Tibial artery (tissue), 4 donors: ENCODE measurements at regions not wholly inside any gene's neighbourhood (a gene's known extent, or its start where the extent isn't known, plus 50 kb on each side); places are given as distances from the start of the nearest gene placed in this dataset.

Experiments used
- DNase-seq, 2 donors: peaks; one replicate each; pipeline ENCODE4 v3.0.0-alpha.2; 2019
- H3K27ac ChIP-seq, 2 donors: fragments of 200-600 bp; sonication (generic) in 1 of 2; 1 replicate in 1 of 2; 2 replicates in 1 of 2; pipeline ENCODE4 v1.5.1; 2018 to 2019; ENCODE audit warnings: mild to moderate bottlenecking in 1 of 2
- H3K27me3 ChIP-seq, 2 donors: fragments of 200-600 bp; sonication (generic) in 1 of 2; one replicate each; pipeline versions ENCODE4 v1.5.1 to v1.6.0; 2016 to 2019
- H3K36me3 ChIP-seq, 3 donors: fragments of 200-600 bp; sonication (generic) in 2 of 3; one replicate each; pipeline ENCODE4 v1.5.1; 2016 to 2019; ENCODE audit warnings: mild to moderate bottlenecking in 2 of 3
- H3K4me1 ChIP-seq, 4 donors: fragments of 200-600 bp; sonication (generic) in 2 of 4; 1 replicate in 3 of 4; 2 replicates in 1 of 4; pipeline ENCODE4 v1.5.1; 2016 to 2019
- H3K4me3 ChIP-seq, 2 donors: fragments of 200-600 bp; sonication (generic) in 1 of 2; 1 replicate in 1 of 2; 2 replicates in 1 of 2; pipeline ENCODE4 v1.5.1; 2018 to 2019; ENCODE audit warnings: mild to moderate bottlenecking in 2 of 2
- H3K9me3 ChIP-seq, 3 donors: fragments of 200-600 bp; sonication (generic) in 1 of 3; one replicate each; pipeline ENCODE4 v1.5.1; 2016 to 2019
- CTCF ChIP-seq, 2 experiments: fragments of 200-600 bp in 1 of 2; fragments of 450-650 bp in 1 of 2; IDR thresholded peaks; one replicate each; pipeline ENCODE4 v1.5.1; 2017 to 2019; ENCODE audit warnings: antibody characterized with exemption in 2 of 2, mild to moderate bottlenecking in 1 of 2, moderate library complexity in 1 of 2
- intact Hi-C: fragments of 100-400 bp; cut with DNase I; formaldehyde crosslinking; loops from one replicate; pipeline ENCODE4 v1.15.0; 2023; ENCODE audit warnings: low total_unique reads

DNA sequence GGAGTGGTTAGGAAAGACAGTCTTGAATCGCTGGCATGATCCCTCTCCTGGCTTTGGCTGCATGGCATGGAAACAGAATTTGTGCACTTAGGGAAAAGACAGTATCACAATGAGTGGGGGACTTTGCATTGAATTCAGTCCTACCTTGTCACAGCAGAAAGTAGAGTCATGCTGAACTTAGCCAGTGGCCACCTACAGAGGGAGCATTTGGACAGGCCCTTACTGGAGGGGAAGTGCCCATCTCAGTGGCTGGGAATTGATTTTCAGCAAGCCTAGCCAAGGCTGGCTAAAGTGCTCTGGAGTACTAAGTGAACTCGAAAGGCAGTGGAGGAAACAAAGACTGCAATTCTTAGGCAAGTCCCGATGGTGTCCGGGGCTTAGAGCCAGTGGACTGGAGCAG is 364.3 kb upstream of the TOM1L1 start:
- H3K9me3 ChIP-seq, result no peaks in the 10 kb centered on the region
- no peak overlapping the region for H3K27ac ChIP-seq
- H3K27me3 ChIP-seq, result no peaks in the 10 kb centered on the region
- no peaks in the 10 kb centered on the region for H3K4me1 ChIP-seq
- TF ChIP-seq CTCF (IDR thresholded peaks at IDR 0.05), result no peak
- H3K4me3 ChIP-seq, result no peak overlapping the region
- intact Hi-C loops, result no loop called here
- H3K36me3 ChIP-seq, result no peaks in the 10 kb centered on the region
- no peak for DNase-seq

GRCh38 chr17:54537656-54538055 is 363.0 kb upstream of the TOM1L1 start:
- intact Hi-C loops, result no loop called here
- Histone ChIP-seq H3K27ac (no peak overlapping the region), H3K27me3 (no peaks in the 10 kb centered on the region), H3K36me3 (no peaks in the 10 kb centered on the region), H3K4me1 (no peaks in the 10 kb centered on the region), H3K4me3 (no peak overlapping the region), H3K9me3 (no peaks in the 10 kb centered on the region)
- TF ChIP-seq CTCF (IDR thresholded peaks at IDR 0.05), result no peak
- no peak for DNase-seq

DNA sequence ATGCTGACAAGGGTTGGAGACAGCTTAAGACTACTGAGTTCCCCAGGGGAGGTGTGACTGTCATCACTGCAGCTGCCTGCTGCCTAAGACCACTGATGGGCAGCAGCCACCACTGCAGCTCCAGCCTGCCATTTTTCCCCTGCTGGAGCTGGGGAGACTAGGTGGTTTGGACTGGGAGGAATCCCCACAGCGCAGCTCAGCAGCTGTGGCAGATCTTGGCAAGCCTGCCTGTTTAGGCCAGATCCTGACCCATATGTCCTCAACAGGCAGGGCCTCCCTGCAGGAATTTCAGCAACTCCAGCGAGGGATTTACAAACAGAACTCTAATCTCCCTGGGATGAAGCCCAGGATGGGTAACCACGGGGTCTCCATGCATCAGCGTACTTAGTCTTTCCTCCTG is 356.4 kb upstream of the TOM1L1 start:
- Histone ChIP-seq H3K9me3 (no peaks in the 10 kb centered on the region), H3K27ac (no peak overlapping the region), H3K4me3 (no peak overlapping the region), H3K4me1 (no peaks in the 10 kb centered on the region), H3K27me3 (no peaks in the 10 kb centered on the region), H3K36me3 (no peaks in the 10 kb centered on the region)
- intact Hi-C loops, result no loop called here
- DNase-seq, result no peak
- no peak for TF ChIP-seq CTCF (IDR thresholded peaks at IDR 0.05)

DNA sequence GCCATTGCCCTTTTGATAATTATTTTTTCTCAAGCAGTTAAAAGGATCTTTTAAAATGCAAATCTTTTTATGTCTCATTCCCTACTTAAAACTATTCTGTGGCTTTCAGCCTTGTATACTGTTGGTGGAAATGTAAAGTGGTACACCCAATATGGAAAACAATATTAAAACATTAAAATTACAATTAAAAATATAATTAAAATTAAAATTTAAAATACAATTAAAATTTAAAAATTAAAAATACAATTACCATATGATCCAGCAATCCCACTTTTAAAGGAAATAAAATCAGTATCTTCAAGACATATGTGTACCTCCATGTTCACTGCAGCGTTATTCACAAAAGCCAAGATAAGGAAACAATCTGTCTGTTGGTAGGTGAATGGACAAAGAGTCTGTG is 340.8 kb upstream of the TOM1L1 start:
- DNase-seq, result no peak
- Histone ChIP-seq H3K4me3 (no peak overlapping the region), H3K9me3 (no peaks in the 10 kb centered on the region), H3K36me3 (no peaks in the 10 kb centered on the region), H3K4me1 (no peaks in the 10 kb centered on the region), H3K27me3 (no peaks in the 10 kb centered on the region), H3K27ac (no peak overlapping the region)
- intact Hi-C loops, result no loop called here
- no peak for TF ChIP-seq CTCF (IDR thresholded peaks at IDR 0.05)

GRCh38 chr17:54608634-54609155 is 292.0 kb upstream of the TOM1L1 start:
- no peaks in the 10 kb centered on the region for H3K27me3 ChIP-seq
- H3K4me3 ChIP-seq, result no peak overlapping the region
- peaks cover 0 to 5% (median 0%) of the 10 kb centered on the region in 3 donors for H3K9me3 ChIP-seq
- DNase-seq, result no peak
- H3K36me3 ChIP-seq, result no peaks in the 10 kb centered on the region
- H3K27ac ChIP-seq, result no peak overlapping the region
- intact Hi-C loops, result no loop called here
- H3K4me1 ChIP-seq, result no peaks in the 10 kb centered on the region
- TF ChIP-seq CTCF (IDR thresholded peaks at IDR 0.05), result no peak

DNA sequence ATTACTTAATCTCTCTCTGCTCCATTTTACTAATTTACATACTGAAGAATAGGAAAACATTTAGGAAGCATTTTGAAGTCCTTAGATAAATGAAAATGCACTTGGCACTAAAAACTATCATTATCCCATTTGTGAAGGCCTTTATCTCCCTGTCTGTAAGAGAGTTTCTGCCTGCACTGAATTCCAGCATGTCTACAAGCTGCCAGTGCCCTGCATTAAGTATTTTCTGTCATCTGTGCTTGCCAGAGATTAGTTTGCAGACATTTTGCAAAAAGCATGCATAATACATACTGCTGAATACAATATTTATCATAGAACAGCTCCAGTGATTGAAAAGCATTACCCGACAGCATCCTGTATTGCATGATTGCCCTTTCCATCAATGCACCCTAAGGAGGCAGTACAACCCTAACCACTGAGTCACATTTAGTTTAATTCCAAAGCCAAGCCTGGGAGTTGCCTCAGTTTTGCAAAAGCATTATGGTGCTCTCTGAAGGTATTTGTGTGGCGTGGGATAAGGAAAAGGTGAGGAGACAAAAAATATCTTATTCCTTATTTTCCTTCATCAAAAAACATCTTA is 280.2 kb upstream of the TOM1L1 start:
- Histone ChIP-seq H3K4me3 (no peak overlapping the region), H3K27me3 (no peaks in the 10 kb centered on the region), H3K36me3 (no peaks in the 10 kb centered on the region), H3K9me3 (peaks cover 0 to 5% (median 0%) of the 10 kb centered on the region in 3 donors), H3K27ac (no peak overlapping the region), H3K4me1 (no peaks in the 10 kb centered on the region)
- intact Hi-C loops, result no loop called here
- no peak for TF ChIP-seq CTCF (IDR thresholded peaks at IDR 0.05)
- no peak for DNase-seq
